ENCODE measurements at regions not wholly inside any gene's neighbourhood (a gene's known extent, or its start where the extent isn't known, plus 50 kb on each side); places are given as distances from the start of the nearest gene placed in this dataset.

- TF ChIP-seq BCL11A (IDR thresholded peaks at IDR 0.05; ENCODE audit: low read depth in 2 of 2, low read length in 2 of 2) (no peak), RAD21 (IDR thresholded peaks at IDR 0.05 in 1 of 2, conservative IDR thresholded peaks at IDR 0.05 in 1 of 2; ENCODE audit: low read depth in 2 of 2, low read length in 2 of 2) (peak; percentile 38 to 41), RNF2 (IDR thresholded peaks at IDR 0.05; ENCODE audit: borderline replicate concordance, low read depth, low read length, missing control alignments, poor library complexity, severe bottlenecking) (no peak), TAF1 (IDR thresholded peaks at IDR 0.05; ENCODE audit: low read depth, low read length) (no peak), HDAC2 (IDR thresholded peaks at IDR 0.05; ENCODE audit: borderline replicate concordance in 1 of 2, low read depth in 2 of 2, low read length in 2 of 2) (no peak), EGR1 (IDR thresholded peaks at IDR 0.05; ENCODE audit: borderline replicate concordance, low read depth, low read length) (no peak), ZNF274 (IDR thresholded peaks at IDR 0.05; ENCODE audit: borderline replicate concordance, extremely low read depth, low read length) (no peak)
These were observed 513.8 kb upstream of the FAM241A start (continued) for GRCh38 chr4:111631215-111631999.
